HG02943 (cell line): ENCODE measurements at regions not wholly inside any gene's neighbourhood (a gene's known extent, or its start where the extent isn't known, plus 50 kb on each side); places are given as distances from the start of the nearest gene placed in this dataset.

ENCODE experiments used
- ATAC-seq: cut with Tn5 transposase; IDR thresholded peaks from one replicate; pipeline ENCODE4 v1.9.1; 2021; ENCODE audit warnings: mild to moderate bottlenecking, low read depth, moderate library complexity; ENCODE audit not compliant: unreplicated experiment

DNA sequence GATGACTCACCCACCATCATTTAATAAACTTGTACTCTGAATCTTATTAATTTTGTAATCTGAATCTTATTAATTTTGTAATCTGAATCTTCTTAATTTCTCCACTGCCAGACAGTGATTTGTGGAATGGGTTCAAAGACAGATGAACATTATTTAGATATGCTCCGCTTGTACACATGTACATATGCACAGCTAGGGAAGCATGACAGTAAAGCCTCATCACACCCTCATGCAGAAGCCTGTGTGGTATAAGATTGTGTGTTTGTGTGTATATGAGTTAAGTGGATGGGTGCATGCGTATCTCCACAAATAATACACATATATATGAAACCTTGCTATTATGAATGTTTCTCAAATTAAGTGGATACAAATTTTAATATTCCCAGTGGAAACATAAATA lies 318.5 kb upstream of the SFRP2 start:
- ATAC-seq, result no peak

DNA sequence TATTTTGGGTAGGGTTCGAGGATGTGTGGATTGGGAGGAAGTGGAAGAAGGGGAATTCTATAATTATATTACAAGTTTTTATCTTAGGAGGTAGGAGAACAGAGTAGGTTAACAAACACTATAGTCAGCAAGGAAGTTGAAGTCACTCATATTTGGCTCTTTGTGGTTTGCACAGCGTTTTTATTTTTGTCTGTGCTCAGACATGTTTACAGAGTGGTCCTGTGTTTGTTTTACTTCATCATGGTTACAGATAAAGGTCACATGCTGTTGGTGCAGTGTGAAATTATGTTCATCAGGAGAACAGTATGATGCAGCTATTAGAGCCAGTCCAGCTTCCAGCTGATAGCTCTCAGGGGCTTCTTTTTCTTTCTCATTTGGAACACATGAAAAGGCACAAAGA lies 299.9 kb upstream of the SFRP2 start:
- ATAC-seq, result no peak

DNA sequence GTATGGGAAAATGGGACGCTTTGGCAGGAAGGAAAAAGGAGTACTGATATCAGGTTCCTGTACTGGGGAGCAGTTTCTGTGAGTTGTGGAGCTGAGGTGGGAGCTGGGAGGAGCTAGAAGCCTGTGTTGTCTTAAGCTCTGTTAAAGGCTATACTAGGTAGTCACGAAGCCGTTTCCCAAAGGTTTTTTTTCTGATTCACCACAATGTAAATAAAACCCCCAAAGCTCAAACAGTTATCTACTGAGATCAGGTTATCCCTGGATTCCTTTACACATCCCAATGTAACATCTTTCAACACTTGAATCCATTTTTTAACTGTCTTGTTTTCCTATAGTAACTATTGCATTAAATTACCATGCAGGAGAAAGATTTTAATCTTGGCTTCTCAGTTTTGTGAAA lies 297.4 kb upstream of the SFRP2 start:
- ATAC-seq, result no peak

DNA sequence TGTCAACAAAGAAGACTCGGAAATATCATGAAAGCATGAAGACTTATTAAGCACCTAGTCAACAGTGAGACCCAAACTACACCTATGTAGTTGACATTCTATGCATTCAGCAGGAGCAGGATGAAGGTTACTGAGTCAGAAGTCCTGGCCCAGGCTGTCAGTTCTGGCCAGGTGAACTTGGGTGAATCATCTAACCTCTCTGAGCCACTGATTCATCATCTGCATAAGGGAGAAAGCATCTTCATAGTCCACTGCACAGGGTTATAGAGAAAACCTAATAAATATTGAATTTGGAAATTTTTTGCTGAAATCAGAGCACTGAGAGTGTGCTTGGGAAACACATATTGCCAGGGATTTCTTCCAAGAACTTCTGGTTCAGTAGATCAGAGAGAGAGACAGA lies 296.0 kb upstream of the SFRP2 start:
- ATAC-seq, result no peak

DNA sequence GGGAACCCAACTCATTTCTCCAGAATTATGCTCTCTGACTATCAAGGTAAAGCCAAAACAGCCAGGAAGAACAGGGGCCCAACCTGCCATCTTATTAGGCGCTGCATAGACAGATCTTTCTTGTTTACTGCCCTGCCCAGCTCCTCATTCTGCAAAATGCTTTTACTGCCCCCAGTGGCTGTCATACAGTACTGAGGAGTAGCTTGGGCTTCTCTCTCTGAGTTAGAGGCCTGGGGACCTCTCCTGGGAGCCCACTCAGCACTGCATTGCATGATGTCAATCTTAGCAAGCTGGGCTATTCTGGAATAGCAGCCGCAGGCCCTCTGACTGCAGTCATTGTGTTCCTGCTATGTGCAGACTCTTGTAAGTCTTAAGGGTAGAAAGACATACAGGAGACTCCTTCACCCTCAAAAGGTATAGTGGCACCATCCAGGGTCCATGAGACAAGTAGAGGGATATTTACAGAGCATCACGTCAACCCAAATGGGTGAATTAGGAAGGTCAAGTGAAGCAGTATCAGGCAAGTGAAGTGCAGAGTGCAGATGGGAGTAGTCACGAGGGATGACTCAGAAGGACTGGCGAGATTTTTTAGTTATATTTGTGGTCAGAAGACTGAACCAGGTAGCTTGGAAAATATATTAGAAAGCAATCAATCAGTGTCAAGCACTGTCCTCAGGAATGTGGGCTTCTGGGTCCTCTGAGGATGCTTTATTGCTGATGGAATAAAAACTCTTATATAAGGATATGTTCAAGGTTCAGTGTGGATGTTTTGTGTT lies 294.1 kb upstream of the SFRP2 start:
- ATAC-seq, result no peak

DNA sequence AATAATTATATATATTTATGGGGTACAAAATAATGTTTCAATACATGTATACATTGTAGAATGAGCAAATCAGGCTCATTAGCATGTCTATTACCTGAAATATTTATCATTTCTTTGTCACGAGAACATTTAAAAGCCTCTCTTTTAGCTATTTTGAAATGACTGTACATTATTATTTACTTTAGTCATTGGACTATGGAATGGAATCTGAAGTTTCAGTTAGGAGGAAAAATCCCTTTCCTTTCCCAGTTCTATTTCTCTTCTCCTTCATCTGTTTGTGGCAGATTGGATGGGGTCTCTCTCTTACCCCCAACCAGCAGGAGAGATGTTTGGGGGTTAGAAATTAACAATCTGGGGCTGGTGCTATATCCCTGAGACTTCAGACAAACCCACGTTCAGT lies 292.5 kb upstream of the SFRP2 start:
- ATAC-seq, result no peak

DNA sequence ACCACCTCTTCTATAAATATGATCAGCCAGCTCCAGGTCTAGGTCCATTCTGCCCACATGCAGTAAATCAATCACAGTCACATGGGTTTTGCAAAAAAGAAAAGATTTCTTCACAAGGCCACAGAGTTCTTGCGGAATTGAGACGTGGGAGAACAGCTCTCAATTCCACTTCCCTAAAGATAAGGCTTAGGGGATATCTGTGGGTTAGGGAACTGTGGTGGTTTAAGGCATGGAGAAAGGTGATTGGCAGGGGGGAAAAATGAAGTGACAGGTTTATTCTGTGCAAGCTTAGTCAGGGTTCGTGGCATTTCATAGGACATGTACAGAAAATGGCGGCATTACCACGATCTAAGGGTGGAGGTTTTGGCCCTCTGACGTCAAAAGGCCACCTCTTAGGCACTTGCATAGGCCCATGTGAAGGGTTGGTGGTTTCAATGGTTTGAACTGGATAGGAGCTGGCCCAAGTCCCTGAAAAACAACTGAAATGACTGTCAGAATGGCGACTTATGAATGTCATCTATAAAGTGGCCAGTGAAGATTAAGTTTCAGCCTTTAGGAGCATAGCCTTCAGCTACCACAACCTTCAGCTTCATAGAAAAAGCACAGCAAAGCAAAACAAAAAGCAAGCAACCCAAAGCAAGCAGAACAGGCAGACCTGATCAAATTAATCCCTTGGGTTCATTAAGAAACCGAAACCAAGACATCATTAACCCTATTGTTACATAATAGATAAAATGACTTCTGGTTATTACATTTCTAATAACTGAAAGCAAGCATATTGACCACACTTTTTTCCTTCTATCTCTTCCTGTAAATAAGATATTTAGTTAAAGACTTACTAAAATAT lies 289.8 kb upstream of the SFRP2 start:
- no peak for ATAC-seq

DNA sequence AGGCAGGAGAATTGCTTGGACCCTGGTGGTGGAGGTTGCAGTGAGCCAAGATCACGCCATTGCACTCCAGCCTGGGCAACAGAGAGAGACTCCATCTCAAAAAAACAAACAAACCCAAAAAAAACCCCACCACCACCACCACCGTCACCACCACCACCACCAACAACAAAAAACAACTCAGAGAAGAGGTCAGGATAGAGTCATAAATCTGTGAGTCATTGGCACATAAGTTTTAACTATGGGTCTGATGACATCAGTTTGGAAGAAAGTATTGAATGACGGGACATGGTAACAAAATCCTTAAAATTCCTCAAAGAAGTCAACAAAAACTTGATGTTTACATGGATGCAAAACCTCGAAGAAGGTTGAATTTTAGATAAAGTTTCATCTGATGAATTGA lies 288.0 kb upstream of the SFRP2 start:
- ATAC-seq, result no peak

DNA sequence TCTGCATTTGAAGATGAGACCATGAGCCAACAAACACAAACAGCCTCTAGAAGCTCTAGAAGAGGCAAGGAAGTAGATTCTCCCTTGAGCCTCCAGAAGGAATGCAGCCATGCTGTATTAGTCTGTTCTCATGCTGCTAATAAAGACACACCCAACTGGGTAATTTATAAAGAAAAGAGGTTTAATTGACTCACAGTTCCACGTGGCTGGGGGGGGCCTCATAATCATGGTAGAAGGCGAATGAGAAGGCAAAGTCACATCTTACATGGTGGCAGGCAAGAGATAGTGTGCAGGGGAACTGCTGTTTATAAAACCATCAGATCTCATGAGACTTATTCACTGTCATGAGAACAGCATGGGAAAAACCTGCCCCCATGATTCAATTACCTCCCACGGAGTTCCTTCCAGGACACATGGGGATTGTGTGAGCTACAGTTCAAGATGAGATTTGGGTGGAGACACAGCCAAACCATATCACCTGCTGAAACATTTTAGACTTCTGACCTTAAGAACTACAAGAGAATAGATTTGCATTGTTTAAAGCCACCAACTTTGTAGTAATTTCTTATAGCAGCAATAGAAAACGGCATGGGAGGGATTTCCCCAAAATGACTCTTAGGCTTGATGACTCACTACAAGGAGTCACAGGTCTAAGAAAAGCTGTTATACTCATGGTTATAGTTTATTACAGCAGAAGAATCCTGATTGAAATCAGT lies 284.4 kb upstream of the SFRP2 start:
- no peak for ATAC-seq

DNA sequence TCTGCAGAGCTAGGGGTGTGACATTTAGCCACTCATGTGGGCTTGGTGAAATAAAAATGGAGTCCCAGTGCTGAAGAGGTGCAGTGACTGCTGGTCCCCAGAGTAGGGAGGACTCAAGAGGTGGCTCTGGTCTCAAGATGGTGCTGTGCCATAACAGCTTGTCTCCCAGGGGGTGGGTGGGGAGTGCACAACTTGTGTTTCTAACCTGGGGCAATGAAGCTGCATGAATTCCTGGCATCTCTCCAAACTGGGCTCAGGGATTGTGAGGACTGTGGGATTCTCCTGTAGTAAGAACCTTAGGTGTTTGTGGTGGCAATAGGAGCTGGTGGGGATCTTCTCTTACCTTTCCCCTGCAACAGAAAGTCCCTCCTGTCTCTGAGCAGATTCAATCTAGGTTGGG lies 278.9 kb upstream of the SFRP2 start:
- no peak for ATAC-seq

DNA sequence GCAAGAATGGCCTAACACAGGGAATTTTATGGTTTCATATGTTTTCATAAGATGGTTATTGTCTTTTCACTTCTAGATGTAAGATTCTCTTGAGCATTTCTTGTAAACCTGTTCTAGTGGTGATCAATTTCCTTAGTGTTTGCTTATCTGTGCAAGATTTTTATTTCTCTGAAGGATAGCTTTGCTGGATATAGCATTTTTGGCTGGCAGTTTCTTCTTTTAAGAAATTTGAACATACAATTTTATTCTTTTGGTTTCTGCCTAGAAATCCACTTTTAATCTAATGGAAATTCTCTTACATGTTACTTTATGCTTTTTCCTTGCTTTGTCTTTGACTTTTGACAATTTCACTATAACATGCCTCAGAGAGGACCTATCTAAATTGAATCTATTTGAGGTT lies 276.5 kb upstream of the SFRP2 start:
- ATAC-seq, result no peak

DNA sequence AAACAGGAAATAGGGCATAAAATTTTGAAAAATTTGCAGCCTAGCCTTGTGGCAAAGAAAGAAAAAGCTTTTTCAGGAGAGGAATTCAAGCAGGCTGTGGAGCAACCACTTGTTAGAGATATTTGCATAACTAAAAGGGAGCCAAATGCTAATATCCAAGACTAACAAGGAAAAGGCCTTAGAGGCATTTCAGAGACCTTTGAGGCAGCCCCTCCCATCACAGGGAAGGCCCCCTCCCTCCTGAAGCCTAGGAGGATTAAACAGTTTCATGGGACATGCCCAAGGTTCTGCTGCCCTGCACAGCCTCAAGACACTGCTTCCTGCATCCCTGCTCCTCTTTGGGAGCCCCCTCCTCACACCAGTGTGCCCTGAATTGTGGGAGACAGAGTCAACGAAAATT lies 275.4 kb upstream of the SFRP2 start:
- ATAC-seq, result no peak

DNA sequence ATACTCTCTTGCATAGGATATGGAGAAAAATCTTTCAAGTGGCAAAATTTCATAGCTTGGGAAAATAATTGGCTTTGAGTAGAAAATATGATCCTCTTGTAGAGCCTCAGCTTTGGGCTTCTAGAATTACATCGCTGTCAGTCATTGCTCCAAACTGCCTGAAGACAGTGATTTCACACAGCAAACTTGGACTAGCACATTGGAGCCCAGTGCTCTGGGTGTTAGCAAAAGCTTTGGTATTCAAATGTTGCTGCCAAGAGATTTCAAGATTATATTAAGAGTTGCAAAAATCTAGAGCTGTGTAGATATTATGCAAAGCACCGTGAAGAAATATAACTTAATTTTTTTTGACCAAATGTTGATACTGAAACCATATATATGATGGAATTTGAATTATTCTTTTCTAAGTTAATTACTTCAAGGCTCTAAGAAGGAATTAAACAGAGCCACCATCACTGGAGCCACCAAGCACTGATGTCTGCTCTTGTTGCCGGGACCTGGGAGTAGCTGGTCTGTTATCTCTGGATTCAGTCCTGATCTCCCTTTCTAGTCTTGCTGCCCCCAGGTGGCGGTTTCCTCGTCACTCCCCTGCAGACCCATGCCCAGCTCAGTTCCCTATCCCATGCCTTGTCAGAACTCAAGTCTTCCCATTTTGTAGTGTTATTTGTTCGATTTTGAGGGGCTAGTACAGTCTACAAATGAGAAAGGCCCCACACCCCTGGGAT lies 260.7 kb upstream of the SFRP2 start:
- ATAC-seq, result no peak

DNA sequence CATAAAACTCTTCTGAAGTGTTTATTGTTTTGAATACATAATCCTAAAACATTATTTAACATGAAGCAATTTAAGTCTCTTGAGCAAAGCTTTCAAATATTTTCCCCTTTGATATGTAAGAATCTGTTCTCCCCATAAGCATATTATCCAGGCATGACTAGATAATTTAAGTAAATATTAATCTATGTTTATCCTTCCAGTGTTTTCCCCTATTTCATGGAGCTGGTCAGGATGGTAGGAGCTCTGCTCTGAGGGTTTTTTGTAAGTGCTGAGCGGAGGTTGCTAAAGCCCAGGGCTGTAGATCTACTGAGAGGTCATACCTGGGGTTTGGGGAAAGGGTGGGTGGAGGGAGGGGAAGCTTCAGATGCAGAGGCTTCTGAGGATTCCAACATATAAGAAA lies 258.9 kb upstream of the SFRP2 start:
- ATAC-seq, result no peak

DNA sequence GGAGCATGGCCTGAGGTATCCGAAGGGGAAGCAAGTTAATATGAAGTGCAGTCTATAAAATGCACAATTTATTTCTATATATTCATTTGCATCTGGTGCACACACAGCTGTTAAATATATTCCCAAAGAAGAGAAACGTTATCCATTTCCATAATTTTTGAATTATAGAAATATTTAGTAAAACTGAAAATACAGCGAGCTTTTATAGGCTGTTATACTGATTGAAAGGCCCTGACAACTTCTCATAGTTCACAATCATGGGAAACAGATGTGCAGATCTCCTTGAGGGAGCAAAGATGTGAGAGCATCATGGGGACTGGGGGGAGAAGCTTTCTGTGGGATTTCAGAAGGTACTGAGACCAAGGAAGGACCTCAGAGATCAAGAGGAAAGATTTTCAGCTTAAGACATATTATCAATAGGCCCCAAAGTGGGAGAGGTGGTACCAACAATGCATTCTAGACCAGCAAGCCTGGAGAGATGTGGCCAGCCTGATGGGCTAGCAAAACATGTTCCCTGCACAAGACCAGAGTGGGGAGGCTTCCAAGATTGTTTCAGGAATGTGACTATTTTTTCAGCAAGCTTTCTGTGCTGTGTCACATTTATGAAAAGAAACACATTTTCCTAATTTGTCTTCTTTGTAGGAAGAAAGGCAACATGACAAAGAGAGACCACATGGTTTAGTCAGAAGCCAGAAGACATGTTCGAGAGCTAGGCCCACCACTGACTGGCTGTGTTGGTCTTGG lies 256.0 kb upstream of the SFRP2 start:
- no peak for ATAC-seq

DNA sequence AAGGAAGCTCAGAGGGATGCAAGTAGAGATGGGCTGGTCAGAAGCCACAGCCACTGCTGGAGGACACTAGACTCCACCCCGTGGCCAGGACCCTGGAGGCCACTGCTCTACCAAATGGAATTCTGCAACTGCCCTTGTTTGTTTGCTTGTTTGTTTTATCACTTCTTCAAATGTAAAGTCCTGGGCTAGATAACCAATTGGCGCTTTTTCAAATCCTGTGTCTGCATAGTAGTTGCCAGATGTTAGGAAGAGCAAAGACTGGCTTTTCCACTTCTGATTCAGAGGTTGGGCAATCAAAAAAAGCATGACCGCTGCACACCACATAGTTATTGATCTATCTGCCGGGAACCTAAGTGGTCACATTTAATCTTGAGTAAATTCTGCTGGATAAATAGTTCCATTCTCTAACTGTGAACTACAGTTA lies 255.2 kb upstream of the SFRP2 start:
- no peak for ATAC-seq

DNA sequence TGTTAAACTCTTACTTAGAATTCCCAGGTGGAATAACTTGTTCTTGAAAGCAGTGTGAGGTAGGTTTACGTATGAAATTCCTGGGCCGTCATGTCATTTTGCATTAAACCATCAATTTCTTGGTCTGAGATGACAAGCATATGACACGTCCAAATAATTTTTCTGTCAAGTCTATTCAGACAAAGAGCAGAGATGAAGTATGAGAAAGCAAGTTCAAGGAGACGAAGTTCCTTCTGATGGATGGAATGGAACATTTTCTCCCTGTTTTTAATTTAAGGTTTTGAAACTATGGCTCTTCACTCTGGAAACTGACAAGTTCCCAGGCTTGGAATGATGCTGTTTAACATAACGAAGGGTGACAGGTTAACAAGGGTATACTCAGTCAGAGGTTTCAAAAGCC lies 252.8 kb upstream of the SFRP2 start:
- no peak for ATAC-seq

DNA sequence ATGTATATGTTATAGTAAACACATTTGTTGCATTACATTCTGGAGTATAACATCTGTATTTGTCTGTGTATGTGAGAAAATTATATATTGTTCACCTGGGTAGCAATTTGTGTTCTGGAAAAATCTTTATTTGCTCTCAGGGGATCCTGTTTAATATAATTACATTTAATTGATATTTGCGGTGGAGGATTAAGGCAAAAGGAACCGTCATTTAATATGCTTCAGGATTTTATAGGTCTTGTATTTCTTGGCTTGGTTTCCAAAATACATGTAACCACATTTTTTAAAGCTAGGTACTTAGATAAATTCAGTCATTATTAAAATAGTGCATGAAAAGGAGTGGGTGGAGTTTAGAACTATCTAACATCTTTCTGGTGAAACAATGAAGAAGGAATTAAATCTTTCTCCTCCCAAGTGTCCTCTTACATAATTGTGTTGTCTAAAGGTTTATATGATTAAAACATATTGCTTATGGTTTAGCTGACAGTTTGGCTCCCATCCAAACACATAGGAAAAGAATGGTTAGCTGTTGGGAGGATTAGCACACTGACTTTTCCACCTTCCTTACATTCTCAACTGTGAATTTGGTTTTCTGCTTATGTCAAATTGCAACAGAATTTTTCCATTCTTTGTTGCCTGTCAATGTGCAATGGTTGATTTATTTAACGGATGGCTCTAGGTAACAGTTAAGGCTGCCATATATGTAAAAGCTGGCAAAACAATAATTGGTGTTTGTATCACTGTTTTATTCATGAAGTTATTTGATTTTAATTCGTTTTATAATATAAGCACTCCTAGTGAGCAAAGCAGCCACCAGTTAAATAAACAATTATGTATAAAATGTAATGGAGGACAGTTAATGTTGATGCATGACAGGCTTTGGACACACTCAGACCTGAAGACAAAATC lies 250.8 kb upstream of the SFRP2 start:
- no peak for ATAC-seq

DNA sequence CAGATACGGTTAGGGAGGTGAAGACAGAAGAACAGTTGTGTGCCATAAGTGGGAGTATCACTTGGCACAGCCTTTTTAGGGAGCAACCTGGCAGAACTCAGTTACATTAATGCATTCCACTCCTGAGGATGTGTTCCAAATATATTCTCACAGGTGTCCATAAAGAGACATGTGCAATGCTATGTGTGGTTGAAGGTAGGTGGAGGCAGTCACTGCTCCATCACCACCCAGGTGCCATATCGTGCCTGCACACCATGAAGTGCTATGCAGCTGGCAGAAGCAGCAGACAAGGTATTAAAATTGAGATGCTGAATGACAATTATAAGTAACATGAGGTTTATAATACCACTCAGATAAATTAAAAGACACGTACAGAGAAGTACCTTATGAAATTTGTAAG lies 248.0 kb upstream of the SFRP2 start:
- ATAC-seq, result no peak
